Naive B cell (primary cell): ENCODE measurements at regions not wholly inside any gene's neighbourhood (a gene's known extent, or its start where the extent isn't known, plus 50 kb on each side); places are given as distances from the start of the nearest gene placed in this dataset.

Experiments used
- ATAC-seq, 2 donors: fragments of 150-1000 bp; cut with Tn5 transposase; 2 replicates each; pipeline ENCODE4 v1.10.0; 2021; ENCODE audit warnings: low read depth in 2 of 2, mild to moderate bottlenecking in 2 of 2, moderate library complexity in 2 of 2
- DNase-seq: peaks from one replicate; pipeline ENCODE4 v3.0.0; 2022
- H3K27ac Mint-ChIP-seq, 6 donors: one replicate each; pipeline ENCODE4 v1.8.0; 2020 to 2022; ENCODE audit warnings: mild to moderate bottlenecking in 6 of 6, mixed read lengths in 6 of 6, moderate library complexity in 5 of 6, inconsistent platforms in 2 of 6
- H3K27me3 Mint-ChIP-seq, 3 donors: one replicate each; pipeline ENCODE4 v1.8.0; 2021 to 2022; ENCODE audit warnings: mixed read lengths in 3 of 3, mild to moderate bottlenecking in 1 of 3
- H3K36me3 Mint-ChIP-seq, 2 donors: one replicate each; pipeline ENCODE4 v1.8.0; 2020 to 2022; ENCODE audit warnings: mixed read lengths in 2 of 2, inconsistent platforms in 1 of 2, mild to moderate bottlenecking in 1 of 2
- H3K4me1 Mint-ChIP-seq, 3 donors: one replicate each; pipeline ENCODE4 v1.8.0; 2020 to 2022; ENCODE audit warnings: mixed read lengths in 3 of 3, inconsistent platforms in 1 of 3, mild to moderate bottlenecking in 1 of 3, moderate library complexity in 1 of 3
- H3K4me3 Mint-ChIP-seq, 8 donors: one replicate each; pipeline ENCODE4 v1.8.0; 2020 to 2022; ENCODE audit warnings: mild to moderate bottlenecking in 8 of 8, mixed read lengths in 8 of 8, moderate library complexity in 8 of 8, inconsistent platforms in 2 of 8
- H3K9me3 Mint-ChIP-seq, 7 donors: one replicate each; pipeline ENCODE4 v1.8.0; 2020 to 2022; ENCODE audit warnings: mixed read lengths in 7 of 7, mild to moderate bottlenecking in 5 of 7, inconsistent platforms in 2 of 7, moderate library complexity in 1 of 7

DNA sequence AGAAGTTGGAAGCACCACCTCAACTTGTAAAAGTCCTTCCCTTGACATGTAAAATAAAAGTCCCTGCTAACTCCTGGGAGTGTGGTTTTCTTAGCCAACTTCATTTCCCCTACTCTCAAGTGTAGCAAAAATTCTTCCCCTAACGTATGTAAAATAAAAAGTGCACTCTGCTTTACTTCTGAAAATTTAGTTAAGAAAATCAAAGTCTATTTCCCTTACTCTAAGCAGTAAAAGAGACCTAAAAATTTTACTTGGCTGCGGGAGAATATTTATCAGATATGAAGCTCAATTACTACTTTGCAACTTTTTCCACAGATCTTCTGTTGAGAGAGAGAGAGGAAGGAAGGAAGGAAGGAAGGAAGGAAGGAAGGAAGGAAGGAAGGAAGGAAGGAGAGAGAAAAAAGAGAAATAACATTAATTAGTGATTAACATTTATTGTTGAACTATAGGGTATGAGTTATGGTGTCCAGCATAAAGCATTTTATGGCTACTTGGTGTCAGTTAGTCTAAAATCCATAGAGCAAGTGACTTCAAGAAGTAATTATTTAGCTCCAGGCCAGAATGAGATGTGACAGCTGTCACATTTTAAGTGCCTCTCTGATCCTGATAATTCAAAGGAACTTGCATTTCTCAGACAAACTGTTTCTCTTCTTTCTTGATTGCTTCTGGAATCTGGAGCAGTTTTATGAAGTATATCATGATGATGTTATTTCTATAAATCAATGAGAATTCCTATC, 210.3 kb downstream of the TMX3 start:
- DNase-seq (no peak), ATAC-seq (no peak)
- no peak overlapping the region for H3K4me3 Mint-ChIP-seq
- H3K27me3 Mint-ChIP-seq = no peaks in the 10 kb centered on the region
- H3K36me3 Mint-ChIP-seq = no peaks in the 10 kb centered on the region
- no peaks in the 10 kb centered on the region for H3K4me1 Mint-ChIP-seq
- peaks cover 0 to 5% (median 0%) of the 10 kb centered on the region in 7 donors for H3K9me3 Mint-ChIP-seq
- H3K27ac Mint-ChIP-seq = no peak overlapping the region

DNA sequence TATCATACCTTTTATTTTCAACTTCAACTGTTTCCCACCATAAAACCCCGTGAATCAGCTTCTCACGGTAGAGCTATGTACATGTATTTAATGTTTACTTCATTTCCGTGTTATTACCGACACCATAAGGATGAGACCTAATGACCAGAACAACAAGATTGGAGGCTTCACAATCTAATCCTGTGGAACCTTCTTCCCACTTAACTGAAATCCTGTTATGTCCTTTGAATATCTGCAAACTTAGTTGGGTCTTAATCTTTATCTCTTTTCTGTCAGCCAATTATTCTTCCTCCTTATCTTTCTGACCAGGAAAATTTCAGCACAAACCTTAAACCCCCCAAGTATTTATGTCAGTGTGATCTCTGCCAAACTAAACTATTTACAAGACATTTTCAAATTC, 214.4 kb downstream of the TMX3 start:
- DNase-seq = no peak
- no peaks in the 10 kb centered on the region for H3K27me3 Mint-ChIP-seq
- peak overlapping the region in 1 of 6 donors; percentile 12 for H3K27ac Mint-ChIP-seq
- H3K36me3 Mint-ChIP-seq = no peaks in the 10 kb centered on the region
- H3K9me3 Mint-ChIP-seq = no peaks in the 10 kb centered on the region
- no peak for ATAC-seq
- no peaks in the 10 kb centered on the region for H3K4me1 Mint-ChIP-seq
- no peak overlapping the region for H3K4me3 Mint-ChIP-seq

DNA sequence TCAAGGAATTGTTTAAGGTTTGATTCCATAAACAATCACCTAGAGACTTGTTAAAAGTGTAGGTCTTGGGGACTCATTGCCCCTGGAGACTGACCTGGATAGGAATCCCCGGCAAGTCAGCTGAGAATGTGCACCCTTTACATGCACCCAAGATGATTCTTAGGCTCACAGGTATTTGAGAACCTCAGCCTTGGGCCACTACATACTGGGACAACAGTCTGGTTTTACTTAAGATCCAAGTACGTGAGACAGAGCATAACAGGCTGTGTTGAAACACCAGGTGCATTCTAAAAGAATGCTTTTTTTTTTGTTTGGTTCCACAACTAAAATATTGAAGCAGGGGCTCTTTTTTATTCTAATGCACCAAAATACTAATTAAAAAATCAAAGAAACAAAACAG, 215.8 kb downstream of the TMX3 start:
- H3K36me3 Mint-ChIP-seq = no peaks in the 10 kb centered on the region
- DNase-seq = no peak
- H3K27me3 Mint-ChIP-seq = no peaks in the 10 kb centered on the region
- H3K9me3 Mint-ChIP-seq = no peaks in the 10 kb centered on the region
- no peak overlapping the region for H3K4me3 Mint-ChIP-seq
- no peak for ATAC-seq
- H3K27ac Mint-ChIP-seq = no peak overlapping the region
- H3K4me1 Mint-ChIP-seq = no peaks in the 10 kb centered on the region

DNA sequence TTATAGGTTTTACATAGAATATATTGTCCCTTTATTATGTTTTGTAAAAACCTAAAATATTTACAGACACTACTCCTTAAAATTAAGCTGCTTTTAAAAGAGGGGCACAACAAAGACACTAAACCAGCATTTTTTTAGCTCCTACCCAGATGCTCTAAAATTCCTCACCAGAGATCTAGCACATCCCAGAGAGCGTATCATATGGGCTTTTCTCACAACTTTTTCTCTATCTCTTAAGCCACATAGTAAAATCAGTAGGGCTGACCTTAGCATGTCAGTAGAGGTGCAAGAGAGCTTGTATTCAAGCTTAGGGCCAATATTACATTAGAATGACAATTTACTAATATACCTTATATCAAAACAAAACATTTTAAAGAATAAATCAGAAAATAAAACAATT, 216.3 kb downstream of the TMX3 start:
- ATAC-seq (no peak), DNase-seq (no peak)
- Mint-ChIP-seq H3K4me1 (no peaks in the 10 kb centered on the region), H3K27me3 (no peaks in the 10 kb centered on the region), H3K9me3 (no peaks in the 10 kb centered on the region), H3K4me3 (no peak overlapping the region), H3K36me3 (no peaks in the 10 kb centered on the region), H3K27ac (no peak overlapping the region)

DNA sequence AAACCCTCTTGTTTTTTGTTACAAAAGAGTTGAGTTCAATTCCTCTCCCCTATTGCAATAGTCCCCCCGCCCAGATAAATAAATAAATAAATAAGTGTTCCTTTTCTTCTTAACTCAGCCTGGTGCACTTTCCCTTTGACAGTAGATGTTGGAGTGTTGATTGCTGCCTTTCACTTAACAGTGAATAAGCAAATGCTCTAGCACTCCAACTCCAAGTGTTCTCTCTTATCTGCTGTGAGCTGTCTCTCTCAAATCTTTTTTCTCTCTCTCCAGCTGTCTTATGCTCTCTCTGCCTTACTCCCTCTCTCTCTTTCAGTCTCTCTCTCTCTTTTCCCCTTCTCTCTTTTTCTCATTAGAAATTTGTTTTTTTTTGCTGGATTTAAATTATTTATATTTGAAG, 216.7 kb downstream of the TMX3 start:
- no peak for ATAC-seq
- Mint-ChIP-seq H3K27me3 (no peaks in the 10 kb centered on the region), H3K4me3 (no peak overlapping the region), H3K4me1 (no peaks in the 10 kb centered on the region), H3K9me3 (no peaks in the 10 kb centered on the region), H3K27ac (no peak overlapping the region), H3K36me3 (no peaks in the 10 kb centered on the region)
- DNase-seq = no peak

DNA sequence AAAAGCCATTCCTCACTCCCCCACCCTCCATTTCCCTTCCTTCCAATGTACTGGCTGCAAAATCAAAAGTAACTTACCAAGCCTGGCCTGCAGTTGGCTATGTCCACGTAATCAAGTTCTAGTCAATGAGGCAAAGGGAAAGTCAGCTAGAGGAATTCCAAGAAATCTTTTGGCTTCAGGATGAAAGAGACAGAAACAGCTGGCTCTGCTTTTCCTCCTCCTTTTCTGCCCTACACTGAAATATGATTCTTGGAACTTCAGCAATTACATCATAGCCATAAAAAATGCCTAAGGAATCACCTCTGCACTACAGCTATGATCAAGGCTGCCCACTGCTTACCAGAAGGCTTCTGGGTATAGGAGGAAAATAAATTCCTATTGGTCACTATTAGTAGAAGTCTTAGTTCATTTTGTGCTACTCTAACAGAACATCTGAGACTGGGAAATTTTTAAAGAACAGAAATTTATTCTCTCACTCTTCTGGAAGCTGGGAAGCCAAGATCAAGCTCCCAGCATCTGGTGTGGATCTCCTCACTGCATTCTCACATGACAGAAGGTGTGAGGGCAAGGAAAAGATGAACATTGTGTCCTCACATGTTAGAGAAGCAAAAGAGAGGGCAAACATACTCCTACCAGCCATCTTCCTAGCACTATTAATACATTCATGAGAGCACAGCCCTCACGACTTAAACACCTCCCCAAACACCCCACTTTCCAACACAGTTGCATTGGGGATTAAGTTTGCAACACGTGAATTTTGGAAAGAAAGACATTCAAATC, 219.9 kb downstream of the TMX3 start:
- H3K4me1 Mint-ChIP-seq = no peaks in the 10 kb centered on the region
- no peak overlapping the region for H3K4me3 Mint-ChIP-seq
- H3K27me3 Mint-ChIP-seq = no peaks in the 10 kb centered on the region
- no peaks in the 10 kb centered on the region for H3K36me3 Mint-ChIP-seq
- no peak overlapping the region for H3K27ac Mint-ChIP-seq
- ATAC-seq (no peak), DNase-seq (no peak)
- no peaks in the 10 kb centered on the region for H3K9me3 Mint-ChIP-seq

DNA sequence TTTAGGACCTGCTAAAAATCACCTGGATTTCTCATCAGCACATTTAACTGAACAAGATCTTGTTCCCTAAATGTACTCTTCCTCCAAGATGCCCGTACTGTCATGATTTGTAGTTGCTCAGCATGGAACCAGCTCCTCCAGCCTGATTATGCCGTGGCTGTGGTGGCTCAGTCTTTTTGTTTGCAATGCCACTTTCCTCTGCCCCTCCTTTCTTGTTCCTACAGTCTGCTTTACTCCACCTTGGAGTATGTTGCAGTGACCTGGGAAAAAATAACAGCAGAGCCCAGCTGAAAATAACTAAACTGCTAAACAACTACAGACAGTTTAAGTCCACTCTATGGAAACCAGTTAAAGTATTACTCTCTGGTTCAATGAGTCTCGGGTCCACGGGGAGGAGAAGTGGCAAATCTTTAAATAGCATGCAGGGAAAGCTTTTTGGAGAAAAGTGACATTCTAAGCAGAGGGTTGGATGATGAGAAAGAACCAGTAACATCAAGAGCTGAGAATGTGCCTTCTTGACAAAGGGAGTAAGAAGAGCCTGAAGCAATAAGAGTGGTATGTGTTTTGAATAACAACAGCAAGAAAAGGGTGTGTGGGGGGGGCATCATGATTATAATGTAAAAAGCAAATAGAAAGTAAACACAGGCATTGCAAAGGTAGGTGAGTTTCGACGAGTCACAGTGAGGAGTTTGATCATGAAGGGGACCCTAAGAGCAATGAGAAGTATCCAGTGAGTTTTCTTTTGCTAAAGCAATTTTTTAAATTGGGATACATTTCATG, 225.7 kb downstream of the TMX3 start:
- Mint-ChIP-seq H3K36me3 (no peaks in the 10 kb centered on the region), H3K9me3 (no peaks in the 10 kb centered on the region), H3K27ac (peak overlapping the region in 3 of 6 donors; percentile 10 to 50 (median 26)), H3K4me1 (no peaks in the 10 kb centered on the region), H3K4me3 (no peak overlapping the region), H3K27me3 (no peaks in the 10 kb centered on the region)
- no peak for ATAC-seq
- DNase-seq = no peak

DNA sequence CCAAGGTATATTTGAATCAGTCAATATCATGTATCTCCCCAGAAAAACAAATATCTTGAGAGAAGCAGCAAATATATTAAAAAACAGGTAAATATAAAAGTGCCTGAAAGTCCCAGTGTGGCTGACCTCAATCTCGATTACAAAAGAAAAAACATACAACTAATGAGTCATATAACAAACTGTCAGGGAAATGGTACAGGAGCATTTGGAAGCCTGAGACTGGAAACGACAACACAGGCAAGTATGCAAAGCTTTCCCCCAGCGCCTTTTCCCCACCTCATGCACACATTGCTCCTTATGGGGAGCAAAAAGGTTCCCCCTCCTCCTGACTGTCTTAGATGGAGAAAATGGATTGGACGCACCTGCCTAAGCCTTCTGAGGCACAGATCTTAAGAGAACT, 230.7 kb downstream of the TMX3 start:
- Mint-ChIP-seq H3K9me3 (no peaks in the 10 kb centered on the region), H3K27me3 (no peaks in the 10 kb centered on the region), H3K36me3 (no peaks in the 10 kb centered on the region), H3K4me1 (no peaks in the 10 kb centered on the region), H3K4me3 (no peak overlapping the region), H3K27ac (no peak overlapping the region)
- DNase-seq (no peak), ATAC-seq (no peak)

DNA sequence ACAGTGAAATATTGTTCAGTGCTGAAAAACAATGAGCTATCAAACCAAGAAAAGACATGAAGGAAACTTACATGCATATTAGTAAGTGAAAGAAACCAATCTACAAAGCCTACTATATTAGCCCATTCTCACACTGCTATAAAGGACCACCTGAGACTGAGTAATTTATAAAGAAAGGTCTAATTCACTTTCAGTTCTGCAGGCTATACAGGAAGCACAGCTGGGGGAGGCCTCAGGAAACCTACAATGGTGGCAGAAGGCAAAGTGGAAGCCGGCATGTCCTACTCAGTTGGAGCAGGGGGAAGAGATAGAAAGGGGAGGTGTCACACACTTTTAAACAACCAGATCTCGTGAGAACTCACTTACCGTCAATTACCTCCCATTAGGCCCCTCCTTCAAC, 232.1 kb downstream of the TMX3 start:
- Mint-ChIP-seq H3K4me1 (no peaks in the 10 kb centered on the region), H3K36me3 (no peaks in the 10 kb centered on the region), H3K9me3 (no peaks in the 10 kb centered on the region), H3K27ac (no peak overlapping the region), H3K4me3 (no peak overlapping the region), H3K27me3 (no peaks in the 10 kb centered on the region)
- DNase-seq = no peak
- no peak for ATAC-seq

DNA sequence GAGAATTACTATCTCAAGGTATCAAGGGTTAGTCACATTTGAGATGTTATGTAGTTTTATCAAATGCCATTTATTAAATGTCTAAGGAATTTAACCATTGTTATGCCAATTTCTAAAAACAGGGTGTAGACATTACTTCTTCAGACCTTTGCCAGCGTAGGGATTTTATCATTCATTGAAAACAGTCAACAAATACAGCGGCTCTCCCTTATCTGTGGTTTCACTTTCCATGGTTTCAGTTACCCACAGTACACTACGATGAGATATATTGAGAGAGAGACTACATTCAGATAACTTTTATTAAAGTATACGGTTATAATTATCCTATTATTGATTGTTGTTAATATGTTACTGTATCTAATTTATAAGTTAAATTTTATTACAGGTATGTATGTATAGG, 234.7 kb downstream of the TMX3 start:
- no peak for DNase-seq
- Mint-ChIP-seq H3K36me3 (no peaks in the 10 kb centered on the region), H3K27me3 (no peaks in the 10 kb centered on the region), H3K9me3 (no peaks in the 10 kb centered on the region), H3K4me1 (no peaks in the 10 kb centered on the region), H3K4me3 (no peak overlapping the region), H3K27ac (no peak overlapping the region)
- no peak for ATAC-seq

DNA sequence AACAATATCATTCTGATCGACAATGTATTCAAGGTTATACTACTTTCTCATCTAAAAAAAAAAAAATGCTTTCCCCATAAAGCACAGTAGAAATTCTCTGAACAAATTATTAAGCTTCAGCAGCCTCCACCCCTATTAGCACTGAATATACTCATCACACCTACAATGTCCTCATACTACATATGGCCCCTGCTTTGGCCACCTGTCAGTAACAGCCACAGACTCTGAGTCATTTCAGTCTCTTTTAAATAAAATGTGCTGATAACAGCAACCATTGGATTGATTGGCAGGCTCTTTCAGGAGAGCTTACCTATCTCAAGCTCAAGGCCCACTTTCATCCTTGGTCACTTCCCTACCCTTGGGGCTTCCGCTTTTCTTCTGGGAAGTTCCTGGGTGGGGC, 236.7 kb downstream of the TMX3 start:
- Mint-ChIP-seq H3K36me3 (no peaks in the 10 kb centered on the region), H3K27me3 (no peaks in the 10 kb centered on the region), H3K4me3 (no peak overlapping the region), H3K4me1 (no peaks in the 10 kb centered on the region), H3K9me3 (no peaks in the 10 kb centered on the region), H3K27ac (no peak overlapping the region)
- no peak for ATAC-seq
- no peak for DNase-seq

DNA sequence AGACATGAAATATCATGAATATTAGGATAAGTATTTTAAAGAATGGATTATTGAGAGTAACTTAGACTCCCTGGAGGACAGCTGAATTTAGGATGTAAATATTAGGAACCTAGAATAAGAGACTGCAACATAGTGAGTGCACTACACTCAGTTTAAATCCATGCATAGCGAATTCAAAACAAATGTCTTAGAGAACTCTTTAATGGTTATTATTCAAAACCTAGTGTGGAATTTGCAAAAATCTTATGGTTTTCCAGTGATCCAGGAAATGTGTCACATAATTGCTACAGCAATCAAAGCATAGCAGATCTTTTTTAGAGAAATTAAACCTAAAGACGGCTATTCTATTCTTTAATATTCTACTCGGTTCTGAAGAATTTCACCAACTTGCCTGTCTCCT, 239.0 kb downstream of the TMX3 start:
- no peaks in the 10 kb centered on the region for H3K27me3 Mint-ChIP-seq
- no peak overlapping the region for H3K27ac Mint-ChIP-seq
- no peaks in the 10 kb centered on the region for H3K4me1 Mint-ChIP-seq
- H3K9me3 Mint-ChIP-seq = no peaks in the 10 kb centered on the region
- no peak overlapping the region for H3K4me3 Mint-ChIP-seq
- no peak for DNase-seq
- ATAC-seq = no peak
- no peaks in the 10 kb centered on the region for H3K36me3 Mint-ChIP-seq

DNA sequence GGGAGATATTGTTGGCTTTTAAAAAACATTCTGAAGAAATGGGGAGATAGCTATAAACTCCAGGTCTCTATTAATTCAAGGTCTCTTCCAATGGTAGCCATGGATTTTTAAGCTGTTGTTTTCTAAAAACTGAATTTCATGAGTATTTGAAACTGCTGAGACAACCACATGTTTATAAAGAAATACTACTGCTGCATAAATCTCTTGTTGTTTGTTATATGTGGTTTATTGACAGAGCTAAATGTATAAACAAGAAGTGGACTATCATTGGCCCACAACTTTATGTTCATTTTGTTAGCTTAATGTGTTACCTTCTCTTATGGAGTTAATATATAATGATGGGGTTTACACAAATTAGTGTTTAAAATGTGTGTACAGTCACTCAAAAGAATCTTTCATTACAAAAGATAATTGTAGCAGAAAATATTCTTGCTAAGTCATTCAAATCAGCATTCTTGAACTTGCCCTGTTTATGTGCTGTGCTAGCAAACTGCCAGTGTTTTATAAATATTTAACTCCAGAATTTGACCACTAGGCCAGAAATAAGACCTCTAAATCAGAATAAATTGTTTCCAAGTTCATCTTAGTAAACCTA, 242.1 kb downstream of the TMX3 start:
- H3K27ac Mint-ChIP-seq = no peak overlapping the region
- no peak overlapping the region for H3K4me3 Mint-ChIP-seq
- ATAC-seq = no peak
- H3K9me3 Mint-ChIP-seq = peaks cover 0 to 2% (median 0%) of the 10 kb centered on the region in 7 donors
- no peaks in the 10 kb centered on the region for H3K27me3 Mint-ChIP-seq
- H3K4me1 Mint-ChIP-seq = no peaks in the 10 kb centered on the region
- H3K36me3 Mint-ChIP-seq = no peaks in the 10 kb centered on the region
- DNase-seq = no peak
